ENCODE measurements at regions not wholly inside any gene's neighbourhood (a gene's known extent, or its start where the extent isn't known, plus 50 kb on each side); places are given as distances from the start of the nearest gene placed in this dataset.

GRCh38 chr20:40808936-40809335 is 119.9 kb upstream of the MAFB start:
- no peak for DNase-seq (ENCODE audit: low read depth)

GRCh38 chr20:40809361-40809760 is 120.3 kb upstream of the MAFB start:
- DNase-seq (ENCODE audit: low read depth) = no peak

- no peak for DNase-seq (ENCODE audit: low read depth)
Measured at GRCh38 chr20:40810332-40811000, 121.4 kb upstream of the MAFB start.

GRCh38 chr20:40811004-40811403 is 122.0 kb upstream of the MAFB start:
- DNase-seq (ENCODE audit: low read depth) = no peak

- no peak for DNase-seq (ENCODE audit: low read depth)
Measured at GRCh38 chr20:40811660-40812414, 122.8 kb upstream of the MAFB start.

GRCh38 chr20:40812415-40812925 is 123.4 kb upstream of the MAFB start:
- no peak for DNase-seq (ENCODE audit: low read depth)

- no peak for DNase-seq (ENCODE audit: low read depth)
Measured at GRCh38 chr20:40813029-40813431, 124.0 kb upstream of the MAFB start.

GRCh38 chr20:40813708-40814630 is 124.9 kb upstream of the MAFB start:
- no peak for DNase-seq (ENCODE audit: low read depth)

GRCh38 chr20:40814631-40814960 is 125.6 kb upstream of the MAFB start:
- DNase-seq (ENCODE audit: low read depth) = no peak

- no peak for DNase-seq (ENCODE audit: low read depth)
Measured at GRCh38 chr20:40815156-40816038, 126.4 kb upstream of the MAFB start.

- DNase-seq (ENCODE audit: low read depth) = no peak
Measured at GRCh38 chr20:40816039-40816352, 127.0 kb upstream of the MAFB start.

- no peak for DNase-seq (ENCODE audit: low read depth)
Measured at GRCh38 chr20:40821429-40821828, 132.4 kb upstream of the MAFB start.

- no peak for DNase-seq (ENCODE audit: low read depth)
Measured at GRCh38 chr20:40826699-40827098, 137.7 kb upstream of the MAFB start.

- no peak for DNase-seq (ENCODE audit: low read depth)
Measured at GRCh38 chr20:40835321-40835720, 146.3 kb upstream of the MAFB start.

GRCh38 chr20:40838509-40838908 is 149.5 kb upstream of the MAFB start:
- no peak for DNase-seq (ENCODE audit: low read depth)

- DNase-seq (ENCODE audit: low read depth) = no peak
Measured at GRCh38 chr20:40843251-40843650, 154.2 kb upstream of the MAFB start.

GRCh38 chr20:40844332-40844731 is 155.3 kb upstream of the MAFB start:
- no peak for DNase-seq (ENCODE audit: low read depth)

GRCh38 chr20:40848096-40848495 is 159.1 kb upstream of the MAFB start:
- no peak for DNase-seq (ENCODE audit: low read depth)

GRCh38 chr20:40848526-40848925 is 159.5 kb upstream of the MAFB start:
- no peak for DNase-seq (ENCODE audit: low read depth)

GRCh38 chr20:40849456-40849855 is 160.4 kb upstream of the MAFB start:
- DNase-seq (ENCODE audit: low read depth) = no peak

- DNase-seq (ENCODE audit: low read depth) = no peak
Measured at GRCh38 chr20:40851051-40851450, 162.0 kb upstream of the MAFB start.

GRCh38 chr20:40855269-40855668 is 166.2 kb upstream of the MAFB start:
- DNase-seq (ENCODE audit: low read depth) = no peak

Measured in stimulated activated CD8-positive, alpha-beta memory T cell treated with anti-CD3 and anti-CD28 coated beads, Interleukin-12 subunit alpha, Interleukin-12 subunit beta, amount 100 ng/mL, for 1 hour (primary cell).